ENCODE measurements at regions not wholly inside any gene's neighbourhood (a gene's known extent, or its start where the extent isn't known, plus 50 kb on each side); places are given as distances from the start of the nearest gene placed in this dataset.

- H3K27me3 Mint-ChIP-seq (ENCODE audit: low read depth): peaks cover 42% of the 10 kb centered on the region
- H3K36me3 Mint-ChIP-seq (ENCODE audit: low read depth): no peaks in the 10 kb centered on the region
- no peak overlapping the region for H3K27ac Mint-ChIP-seq
- DNase-seq: no peak
- H3K4me3 Mint-ChIP-seq: no peak overlapping the region
- intact Hi-C loops (cut with micrococcal nuclease): no loop called here
- H3K4me1 Mint-ChIP-seq (ENCODE audit: low read depth): peaks cover 4% of the 10 kb centered on the region
- CTCF ChIA-PET: interaction anchor here (0.6 to 0.7 kb wide), 2 partner anchors 73 to 1016 kb away, joined by 3 to 4 read pairs; no protein-coding TSS in a partner anchor
- no peaks in the 10 kb centered on the region for H3K9me3 Mint-ChIP-seq
Measured at GRCh38 chr10:28806951-28807759, 129.8 kb downstream of the BAMBI start.

DNA sequence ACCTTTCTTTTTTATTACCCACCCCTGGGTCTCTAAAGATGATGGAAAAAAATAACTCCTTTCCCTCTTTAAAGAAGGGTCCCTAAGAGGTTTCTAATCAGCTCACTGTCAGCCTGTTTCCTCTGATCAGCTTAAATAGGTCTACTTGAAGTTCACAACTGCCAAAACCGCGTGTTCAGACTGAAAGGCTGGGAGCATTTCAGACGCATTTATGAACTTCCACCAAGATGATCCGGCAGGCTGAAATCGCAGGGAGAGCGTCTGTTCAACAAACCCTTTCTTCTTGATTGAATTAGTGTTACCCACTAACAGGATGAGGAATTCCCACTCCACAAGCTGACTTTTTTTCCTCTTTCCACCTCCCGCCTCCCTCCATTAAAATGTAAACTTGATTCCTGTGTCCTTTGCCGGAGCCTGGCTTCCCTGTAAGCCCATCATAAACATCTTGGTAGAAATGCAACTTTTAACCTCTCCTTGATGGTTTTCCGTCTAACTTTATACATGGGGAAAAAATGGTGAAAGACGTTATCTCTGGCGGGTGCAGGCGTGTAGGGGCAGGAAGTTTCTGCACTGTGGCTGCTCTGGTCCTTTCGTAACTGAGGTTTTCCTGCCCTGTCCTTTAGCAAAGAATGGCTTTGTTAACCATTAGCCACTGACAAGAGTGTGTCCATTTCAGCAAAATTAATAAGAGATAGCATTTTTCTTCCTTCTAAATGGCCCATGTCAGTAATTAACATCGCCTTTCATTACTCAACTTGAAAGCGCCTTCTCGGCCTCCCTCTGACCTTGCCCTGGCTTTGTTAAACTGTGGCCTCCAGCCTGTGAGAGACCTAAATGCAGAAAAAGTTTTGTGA, 130.7 kb downstream of the BAMBI start:
- Mint-ChIP-seq H3K27me3 (ENCODE audit: low read depth) (peaks cover 42% of the 10 kb centered on the region), H3K4me3 (no peak overlapping the region), H3K9me3 (no peaks in the 10 kb centered on the region), H3K36me3 (ENCODE audit: low read depth) (no peaks in the 10 kb centered on the region), H3K4me1 (ENCODE audit: low read depth) (peaks cover 4% of the 10 kb centered on the region), H3K27ac (no peak overlapping the region)
- intact Hi-C loops (cut with micrococcal nuclease): no loop called here
- DNase-seq: no peak
- CTCF ChIA-PET: interaction anchor here (0.5 to 0.6 kb wide), 2 partner anchors 73 to 365 kb away, joined by 3 read pairs; no protein-coding TSS in a partner anchor

GRCh38 chr10:28808693-28809092, 131.4 kb downstream of the BAMBI start:
- intact Hi-C loops (cut with micrococcal nuclease): no loop called here
- Mint-ChIP-seq H3K4me1 (ENCODE audit: low read depth) (peaks cover 4% of the 10 kb centered on the region), H3K4me3 (no peak overlapping the region), H3K27ac (no peak overlapping the region), H3K27me3 (ENCODE audit: low read depth) (peaks cover 41% of the 10 kb centered on the region), H3K36me3 (ENCODE audit: low read depth) (no peaks in the 10 kb centered on the region), H3K9me3 (no peaks in the 10 kb centered on the region)
- CTCF ChIA-PET: interaction anchor here (0.5 kb wide), 1 partner anchor 366 kb away, joined by 3 read pairs; no protein-coding TSS in a partner anchor
- no peak for DNase-seq

GRCh38 chr10:28810057-28810870, 132.9 kb downstream of the BAMBI start:
- CTCF ChIA-PET: no interaction called here
- H3K27ac Mint-ChIP-seq: no peak overlapping the region
- no peaks in the 10 kb centered on the region for H3K36me3 Mint-ChIP-seq (ENCODE audit: low read depth)
- peaks cover 4% of the 10 kb centered on the region for H3K4me1 Mint-ChIP-seq (ENCODE audit: low read depth)
- intact Hi-C loops (cut with micrococcal nuclease): no loop called here
- no peak overlapping the region for H3K4me3 Mint-ChIP-seq
- no peak for DNase-seq
- H3K9me3 Mint-ChIP-seq: no peaks in the 10 kb centered on the region
- peaks cover 36% of the 10 kb centered on the region for H3K27me3 Mint-ChIP-seq (ENCODE audit: low read depth)

- intact Hi-C loops (cut with micrococcal nuclease): no loop called here
- Mint-ChIP-seq H3K36me3 (ENCODE audit: low read depth) (no peaks in the 10 kb centered on the region), H3K27me3 (ENCODE audit: low read depth) (peaks cover 25% of the 10 kb centered on the region), H3K4me3 (no peak overlapping the region), H3K27ac (no peak overlapping the region), H3K9me3 (no peaks in the 10 kb centered on the region), H3K4me1 (ENCODE audit: low read depth) (peaks cover 4% of the 10 kb centered on the region)
- CTCF ChIA-PET: no interaction called here
- DNase-seq: no peak
Measured at GRCh38 chr10:28811639-28812349, 134.5 kb downstream of the BAMBI start.

DNA sequence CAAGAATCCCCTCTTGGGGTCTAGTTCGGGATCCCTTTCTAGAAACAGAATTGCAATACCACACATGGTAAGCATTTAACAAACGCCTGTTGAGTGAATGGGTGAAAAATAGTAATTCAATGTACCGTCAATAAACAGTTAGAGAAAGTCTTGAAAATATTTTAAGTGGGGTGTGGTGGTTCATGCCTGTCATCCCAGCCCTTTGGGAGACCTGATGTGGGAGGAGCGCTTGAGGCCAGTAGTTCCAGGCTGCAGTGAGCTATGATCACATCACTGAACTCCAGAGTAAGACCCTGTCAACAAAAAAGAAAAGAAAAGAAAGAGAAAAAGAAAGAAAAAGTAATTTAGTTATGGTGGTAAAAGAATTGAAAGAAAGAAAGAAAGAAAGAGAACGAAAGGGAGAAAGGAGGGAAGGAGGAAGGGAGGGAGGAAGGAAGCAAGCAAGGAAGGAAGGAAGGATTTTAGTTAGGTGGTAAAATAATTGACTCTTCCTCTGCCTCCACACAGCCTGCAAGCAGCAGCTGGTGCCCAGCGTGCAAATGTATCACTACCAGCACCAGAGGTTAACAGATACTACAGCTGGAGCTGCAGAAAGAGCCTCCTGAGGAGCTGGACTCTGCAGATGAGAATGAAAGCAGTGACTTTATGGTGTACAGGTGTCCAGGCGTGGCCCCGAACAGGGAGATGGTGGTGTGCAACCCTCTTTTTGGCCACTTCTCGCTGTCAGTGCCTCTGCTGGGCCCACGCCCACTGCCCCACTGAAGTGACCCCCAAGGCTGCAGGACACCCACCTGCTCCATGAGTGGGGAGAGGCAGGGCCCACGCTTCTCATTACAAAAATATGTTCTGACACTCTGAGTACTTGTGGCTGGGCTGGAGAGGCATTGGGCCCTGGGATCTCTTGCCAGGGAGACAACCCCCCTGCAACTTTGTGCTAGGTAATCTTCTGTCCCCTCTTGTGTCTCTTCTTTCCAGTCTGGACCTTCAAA, 135.4 kb downstream of the BAMBI start:
- intact Hi-C loops (cut with micrococcal nuclease): no loop called here

DNA sequence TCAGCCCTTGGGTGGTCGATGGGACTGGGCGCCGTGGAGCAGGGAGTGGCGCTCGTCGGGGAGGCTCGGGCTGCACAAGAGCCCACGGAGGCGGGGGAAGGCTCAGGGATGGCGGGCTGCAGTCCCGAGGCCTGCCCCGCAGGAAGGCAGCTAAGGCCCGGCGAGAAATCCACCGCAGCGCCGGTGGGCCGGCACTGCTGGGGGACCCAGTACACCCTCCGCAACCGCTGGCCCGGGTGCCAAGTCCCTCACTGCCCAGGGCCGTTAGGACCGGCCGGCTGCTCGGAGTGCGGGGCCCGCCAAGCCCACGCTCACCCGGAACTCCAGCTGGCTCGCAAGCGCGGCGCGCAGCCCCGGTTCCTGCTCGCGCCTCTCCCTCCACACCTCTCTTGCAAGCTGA, 138.4 kb downstream of the BAMBI start:
- CTCF ChIA-PET: no interaction called here
- no peak overlapping the region for H3K27ac Mint-ChIP-seq
- no peaks in the 10 kb centered on the region for H3K36me3 Mint-ChIP-seq (ENCODE audit: low read depth)
- H3K27me3 Mint-ChIP-seq (ENCODE audit: low read depth): peaks cover 7% of the 10 kb centered on the region
- no peak overlapping the region for H3K4me3 Mint-ChIP-seq
- DNase-seq: no peak
- H3K4me1 Mint-ChIP-seq (ENCODE audit: low read depth): no peaks in the 10 kb centered on the region
- no peaks in the 10 kb centered on the region for H3K9me3 Mint-ChIP-seq
- intact Hi-C loops (cut with micrococcal nuclease): no loop called here

More for the DNA sequence above, 135.4 kb downstream of the BAMBI start:
- CTCF ChIA-PET: no interaction called here
- Mint-ChIP-seq H3K27me3 (ENCODE audit: low read depth) (peaks cover 17% of the 10 kb centered on the region), H3K4me1 (ENCODE audit: low read depth) (peaks cover 4% of the 10 kb centered on the region), H3K27ac (no peak overlapping the region), H3K4me3 (no peak overlapping the region), H3K9me3 (no peaks in the 10 kb centered on the region), H3K36me3 (ENCODE audit: low read depth) (no peaks in the 10 kb centered on the region)
- DNase-seq: no peak

DNA sequence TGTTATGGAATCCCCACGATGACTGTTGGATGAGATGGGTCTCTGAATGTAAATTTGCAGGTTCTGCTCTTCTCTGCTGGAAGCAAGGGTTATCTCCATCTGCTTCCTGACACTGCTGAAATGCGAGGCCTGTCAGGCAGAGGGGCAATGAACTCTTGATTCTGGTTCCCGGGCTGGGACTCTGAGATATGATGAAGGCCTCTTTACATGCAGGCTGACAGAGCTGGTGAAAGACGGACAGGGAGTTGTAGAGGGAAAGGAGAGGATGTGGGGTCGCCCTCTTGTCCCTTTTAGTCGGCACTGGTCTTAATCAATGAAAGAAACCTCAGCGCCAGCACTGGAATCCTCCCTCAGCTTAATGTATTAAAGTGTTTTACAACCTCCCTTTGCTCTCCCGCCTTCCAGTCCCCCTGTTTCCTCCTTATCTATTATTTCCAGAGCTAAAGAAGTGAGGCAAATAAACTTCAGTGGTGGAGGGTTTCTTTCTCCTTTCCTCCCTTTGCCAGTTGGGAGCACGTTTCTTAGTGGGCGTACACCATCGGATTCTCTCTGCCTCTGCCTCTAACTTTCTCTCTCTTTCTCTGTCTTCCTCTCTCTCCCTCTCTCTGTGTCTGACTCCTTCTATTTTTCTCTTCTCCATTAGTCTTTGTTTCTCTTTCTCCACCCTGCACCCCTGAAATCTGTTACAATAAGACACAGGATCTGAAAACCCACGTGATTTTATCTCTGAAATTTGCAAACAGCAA, 145.6 kb downstream of the BAMBI start:
- peaks cover 7% of the 10 kb centered on the region for H3K27me3 Mint-ChIP-seq (ENCODE audit: low read depth)
- H3K27ac Mint-ChIP-seq: no peak overlapping the region
- no peaks in the 10 kb centered on the region for H3K4me1 Mint-ChIP-seq (ENCODE audit: low read depth)
- CTCF ChIA-PET: no interaction called here
- intact Hi-C loops (cut with micrococcal nuclease): no loop called here
- H3K36me3 Mint-ChIP-seq (ENCODE audit: low read depth): no peaks in the 10 kb centered on the region
- no peaks in the 10 kb centered on the region for H3K9me3 Mint-ChIP-seq
- no peak overlapping the region for H3K4me3 Mint-ChIP-seq
- no peak for DNase-seq

DNA sequence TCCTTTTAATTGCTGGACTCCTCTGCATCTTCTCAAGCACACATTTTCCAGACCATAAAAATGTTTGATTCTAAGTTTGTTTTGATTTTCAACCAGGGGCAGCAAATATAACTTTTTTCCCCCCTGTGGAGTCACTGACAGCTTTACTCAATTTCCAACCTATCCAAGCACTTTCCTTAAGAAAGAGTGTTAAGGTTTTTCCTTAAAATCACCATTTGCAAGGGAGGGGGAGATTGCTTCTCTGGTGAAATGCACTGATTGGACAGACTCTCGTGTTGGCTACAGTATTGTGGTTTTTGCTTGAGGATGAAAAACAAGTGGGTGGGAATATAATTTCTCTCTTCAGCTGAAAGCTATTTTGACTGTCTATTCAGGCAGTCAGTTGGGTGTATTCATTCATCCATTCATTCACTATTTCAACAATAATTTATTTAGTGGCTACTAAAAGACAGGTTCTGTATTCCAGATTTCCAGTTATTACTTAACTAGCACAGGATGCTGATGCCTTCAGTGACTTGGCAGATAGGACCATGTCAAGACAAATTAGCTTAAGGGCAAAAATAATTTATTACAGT, 146.3 kb downstream of the BAMBI start:
- Mint-ChIP-seq H3K9me3 (no peaks in the 10 kb centered on the region), H3K27me3 (ENCODE audit: low read depth) (peaks cover 4% of the 10 kb centered on the region), H3K4me3 (no peak overlapping the region), H3K4me1 (ENCODE audit: low read depth) (no peaks in the 10 kb centered on the region), H3K36me3 (ENCODE audit: low read depth) (no peaks in the 10 kb centered on the region), H3K27ac (no peak overlapping the region)
- intact Hi-C loops (cut with micrococcal nuclease): no loop called here
- no peak for DNase-seq
- CTCF ChIA-PET: no interaction called here

- Mint-ChIP-seq H3K27ac (no peak overlapping the region), H3K27me3 (ENCODE audit: low read depth) (peaks cover 5% of the 10 kb centered on the region), H3K4me3 (no peak overlapping the region), H3K9me3 (no peaks in the 10 kb centered on the region), H3K4me1 (ENCODE audit: low read depth) (no peaks in the 10 kb centered on the region), H3K36me3 (ENCODE audit: low read depth) (no peaks in the 10 kb centered on the region)
- CTCF ChIA-PET: no interaction called here
- intact Hi-C loops (cut with micrococcal nuclease): no loop called here
- no peak for DNase-seq
Measured at GRCh38 chr10:28833313-28833712, 156.0 kb downstream of the BAMBI start.

Measured in activated naive CD4-positive, alpha-beta T cell treated with anti-CD3 and anti-CD28 coated beads for 36 hours (primary cell).